K562 (cell line): ENCODE measurements at regions not wholly inside any gene's neighbourhood (a gene's known extent, or its start where the extent isn't known, plus 50 kb on each side); places are given as distances from the start of the nearest gene placed in this dataset.

Experiments used
- HDAC2 ChIP-seq: fragments of 450-650 bp; IDR thresholded peaks from 2 replicates; pipeline ENCODE4 v1.6.1; 2016; ENCODE audit warnings: mild to moderate bottlenecking
- HDAC6 ChIP-seq: IDR thresholded peaks from 2 replicates; pipeline ENCODE4 v1.6.1; 2012; ENCODE audit warnings: low read depth, mild to moderate bottlenecking, control low read depth, inconsistent platforms, low read length, moderate library complexity
- HMG20B ChIP-seq: fragments of 250-450 bp; sonication (Bioruptor Pico); IDR thresholded peaks from 2 replicates; pipeline ENCODE4 v1.5.0; 2021; ENCODE audit warnings: mild to moderate bottlenecking
- MYC ChIP-seq, 2 experiments: fragments of 250-450 bp in 1 of 2; sonication (Bioruptor Pico) in 1 of 2; IDR thresholded peaks; 2 replicates each; pipeline versions ENCODE4 v1.5.1 to v1.6.1; 2012 to 2021; ENCODE audit warnings: low read depth in 2 of 2, borderline replicate concordance in 1 of 2, improper control_type of control experiment in 1 of 2, low read length in 1 of 2, mild to moderate bottlenecking in 1 of 2, moderate library complexity in 1 of 2
- PCBP2 ChIP-seq: fragments of 200-400 bp; formaldehyde crosslinking; IDR thresholded peaks from 2 replicates; pipeline ENCODE4 v1.6.1; 2018; ENCODE audit warnings: low read length, low read depth, mild to moderate bottlenecking, moderate library complexity; ENCODE audit not compliant: poor library complexity, severe bottlenecking
- POLR2AphosphoS5 ChIP-seq: IDR thresholded peaks from 2 replicates; pipeline ENCODE4 v1.6.1; 2011; ENCODE audit warnings: mild to moderate bottlenecking, low read depth, low read length, moderate library complexity; ENCODE audit not compliant: control insufficient read depth, insufficient read depth
- SETDB1 ChIP-seq: IDR thresholded peaks from one replicate; pipeline ENCODE4 v1.6.1; 2012; ENCODE audit warnings: low read length, control low read depth, inconsistent platforms
- ZC3H8 ChIP-seq: fragments of 450-650 bp; IDR thresholded peaks from 2 replicates; pipeline ENCODE4 v1.6.1; 2017
- ZNF175 ChIP-seq: fragments of 200-800 bp; sonication (Bioruptor generic); IDR thresholded peaks from 2 replicates; pipeline ENCODE4 v1.6.1; 2016; ENCODE audit warnings: low read depth, mild to moderate bottlenecking, missing genetic modification characterization, missing compliant biosample characterization

- TF ChIP-seq ZC3H8: no peak
- no peak for TF ChIP-seq MYC (IDR thresholded peaks at IDR 0.05; ENCODE audit: low read depth, low read length)
- no peak for TF ChIP-seq MYC (CRISPR knock-in tag; IDR thresholded peaks at IDR 0.05; ENCODE audit: borderline replicate concordance, low read depth)
- no peak for TF ChIP-seq ZNF175 (CRISPR knock-in tag)
- TF ChIP-seq HMG20B (CRISPR knock-in tag): no peak
- no peak for TF ChIP-seq POLR2AphosphoS5
- no peak for TF ChIP-seq SETDB1
- no peak for TF ChIP-seq PCBP2
- no peak for TF ChIP-seq HDAC2
- TF ChIP-seq HDAC6: no peak
These were observed 138.8 kb upstream of the ATP2B2 start for GRCh38 chr3:10644189-10644588.
